ENCODE measurements at regions not wholly inside any gene's neighbourhood (a gene's known extent, or its start where the extent isn't known, plus 50 kb on each side); places are given as distances from the start of the nearest gene placed in this dataset.

DNA sequence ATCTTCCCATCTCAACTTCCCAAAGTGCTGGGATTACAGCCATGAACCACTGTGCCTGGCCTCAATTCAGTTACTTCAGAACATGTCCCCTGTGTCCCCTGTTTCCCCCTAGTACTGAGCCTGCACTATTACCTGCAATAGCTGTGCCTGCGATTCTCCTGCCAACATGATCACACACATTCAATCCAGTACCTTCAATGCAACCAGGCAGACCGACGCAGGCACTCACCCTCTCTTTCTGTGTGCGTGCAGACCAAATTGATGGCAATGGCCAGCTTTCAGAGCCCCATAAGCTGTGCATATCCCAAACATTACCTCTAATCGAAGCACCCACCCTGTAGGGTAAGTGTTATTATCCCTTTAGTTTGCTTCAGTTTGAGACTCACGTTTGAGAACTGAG, 73.0 kb upstream of the EPHB3 start:
- TF ChIP-seq, protein P1, sequence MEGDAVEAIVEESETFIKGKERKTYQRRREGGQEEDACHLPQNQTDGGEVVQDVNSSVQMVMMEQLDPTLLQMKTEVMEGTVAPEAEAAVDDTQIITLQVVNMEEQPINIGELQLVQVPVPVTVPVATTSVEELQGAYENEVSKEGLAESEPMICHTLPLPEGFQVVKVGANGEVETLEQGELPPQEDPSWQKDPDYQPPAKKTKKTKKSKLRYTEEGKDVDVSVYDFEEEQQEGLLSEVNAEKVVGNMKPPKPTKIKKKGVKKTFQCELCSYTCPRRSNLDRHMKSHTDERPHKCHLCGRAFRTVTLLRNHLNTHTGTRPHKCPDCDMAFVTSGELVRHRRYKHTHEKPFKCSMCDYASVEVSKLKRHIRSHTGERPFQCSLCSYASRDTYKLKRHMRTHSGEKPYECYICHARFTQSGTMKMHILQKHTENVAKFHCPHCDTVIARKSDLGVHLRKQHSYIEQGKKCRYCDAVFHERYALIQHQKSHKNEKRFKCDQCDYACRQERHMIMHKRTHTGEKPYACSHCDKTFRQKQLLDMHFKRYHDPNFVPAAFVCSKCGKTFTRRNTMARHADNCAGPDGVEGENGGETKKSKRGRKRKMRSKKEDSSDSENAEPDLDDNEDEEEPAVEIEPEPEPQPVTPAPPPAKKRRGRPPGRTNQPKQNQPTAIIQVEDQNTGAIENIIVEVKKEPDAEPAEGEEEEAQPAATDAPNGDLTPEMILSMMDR (IDR thresholded peaks at IDR 0.05; ENCODE audit: low read depth, low read length, poor library complexity, severe bottlenecking): no peak
- TF ChIP-seq EZH2phosphoT487 (IDR thresholded peaks at IDR 0.05; ENCODE audit: borderline replicate concordance, low read length): no peak
